HG02642 (cell line): ENCODE measurements at regions not wholly inside any gene's neighbourhood (a gene's known extent, or its start where the extent isn't known, plus 50 kb on each side); places are given as distances from the start of the nearest gene placed in this dataset.
"Not testable (repeated sequence)": the region's sequence is repeated elsewhere in the genome, so short reads cannot be mapped to it uniquely, and the experiment has no call there.

Experiments
- ATAC-seq: cut with Tn5 transposase; IDR thresholded peaks from one replicate; pipeline ENCODE4 v1.9.1; 2021; ENCODE audit warnings: mild to moderate bottlenecking; ENCODE audit not compliant: unreplicated experiment, poor library complexity

- ATAC-seq: no peak
Observed at GRCh38 chr3:197373096-197373495, 74.7 kb upstream of the DLG1 start.

GRCh38 chr3:197372047-197372661 is 73.7 kb upstream of the DLG1 start:
- ATAC-seq: no peak

GRCh38 chr3:197371591-197372046 is 73.2 kb upstream of the DLG1 start:
- no peak for ATAC-seq

- ATAC-seq: no peak
Observed at GRCh38 chr3:197369545-197369944, 71.1 kb upstream of the DLG1 start.

- no peak for ATAC-seq
Observed at GRCh38 chr3:197368821-197369220, 70.4 kb upstream of the DLG1 start.

- ATAC-seq: no peak
Observed at GRCh38 chr3:197368330-197368729, 69.9 kb upstream of the DLG1 start.

DNA sequence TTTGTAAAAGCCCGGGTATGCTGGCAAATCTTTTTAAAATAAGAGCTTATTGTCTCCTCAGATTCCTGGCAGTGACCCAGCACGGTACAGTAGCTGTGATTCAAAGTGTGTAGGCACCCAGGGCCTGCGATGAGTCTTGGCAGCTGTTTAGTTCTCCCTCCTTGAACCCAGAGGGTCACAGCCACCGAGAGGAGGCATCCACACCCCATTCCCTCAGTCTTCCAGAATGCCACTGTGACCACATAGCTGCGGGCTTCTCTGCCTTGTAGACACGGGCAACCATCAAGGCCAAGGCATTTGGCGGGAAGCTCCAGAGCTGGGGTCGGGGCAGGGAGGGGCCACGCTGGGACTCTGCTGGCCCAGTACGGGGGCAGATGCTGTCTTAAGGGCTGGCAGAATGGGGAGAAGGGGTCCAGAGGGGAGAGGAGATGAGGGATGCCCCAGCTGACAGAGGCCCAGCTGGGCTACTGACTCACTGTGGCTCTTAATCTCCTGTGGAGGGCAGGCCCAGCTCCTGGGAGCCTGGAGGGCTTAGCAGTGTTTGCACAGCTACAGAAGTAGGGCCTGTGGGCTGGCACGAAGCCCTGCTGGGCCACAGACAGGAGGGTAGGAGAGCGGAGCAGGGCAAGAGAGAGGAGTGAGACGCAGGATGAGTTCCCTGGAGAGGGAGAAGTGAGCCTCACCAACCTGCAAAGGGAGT is 68.8 kb upstream of the DLG1 start:
- no peak for ATAC-seq

DNA sequence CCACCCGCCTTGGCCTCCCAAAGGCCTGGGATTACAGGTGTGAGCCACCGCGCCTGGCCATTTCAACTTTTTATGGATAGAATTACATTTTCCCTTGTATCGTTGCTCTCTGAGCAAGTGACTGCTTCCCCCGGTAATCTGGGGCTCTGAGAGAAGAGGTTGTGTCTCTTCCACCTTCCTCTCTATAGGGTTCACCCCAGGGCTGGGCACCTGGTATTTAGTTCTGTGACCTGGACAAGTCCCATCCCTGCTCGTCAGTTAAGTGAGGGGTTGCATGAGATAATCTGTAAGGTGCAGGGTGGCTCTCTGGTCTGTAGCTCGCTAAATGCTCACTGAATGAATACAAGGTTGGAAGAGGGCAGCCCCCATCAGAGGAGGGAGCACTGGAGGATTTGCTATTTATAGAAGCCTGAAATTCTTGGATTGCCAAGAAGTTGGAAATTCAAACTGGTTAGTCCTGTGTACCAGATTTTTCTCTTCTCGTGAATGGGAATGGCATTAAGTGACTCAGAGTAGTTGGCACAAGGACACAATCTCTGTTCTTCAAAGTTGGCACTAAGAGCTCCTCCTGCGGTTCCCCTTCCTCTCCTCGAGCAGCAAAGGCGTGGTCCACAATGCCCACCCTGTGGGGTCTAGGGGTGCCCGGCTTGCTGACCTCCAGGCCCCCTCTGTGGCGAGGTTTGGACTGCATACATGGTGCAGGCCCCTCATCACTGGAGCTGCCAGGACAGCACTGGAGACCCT is 68.1 kb upstream of the DLG1 start:
- ATAC-seq: no peak

GRCh38 chr3:197365586-197365985 is 67.2 kb upstream of the DLG1 start:
- no peak for ATAC-seq

GRCh38 chr3:197364410-197365071 is 66.1 kb upstream of the DLG1 start:
- no peak for ATAC-seq

DNA sequence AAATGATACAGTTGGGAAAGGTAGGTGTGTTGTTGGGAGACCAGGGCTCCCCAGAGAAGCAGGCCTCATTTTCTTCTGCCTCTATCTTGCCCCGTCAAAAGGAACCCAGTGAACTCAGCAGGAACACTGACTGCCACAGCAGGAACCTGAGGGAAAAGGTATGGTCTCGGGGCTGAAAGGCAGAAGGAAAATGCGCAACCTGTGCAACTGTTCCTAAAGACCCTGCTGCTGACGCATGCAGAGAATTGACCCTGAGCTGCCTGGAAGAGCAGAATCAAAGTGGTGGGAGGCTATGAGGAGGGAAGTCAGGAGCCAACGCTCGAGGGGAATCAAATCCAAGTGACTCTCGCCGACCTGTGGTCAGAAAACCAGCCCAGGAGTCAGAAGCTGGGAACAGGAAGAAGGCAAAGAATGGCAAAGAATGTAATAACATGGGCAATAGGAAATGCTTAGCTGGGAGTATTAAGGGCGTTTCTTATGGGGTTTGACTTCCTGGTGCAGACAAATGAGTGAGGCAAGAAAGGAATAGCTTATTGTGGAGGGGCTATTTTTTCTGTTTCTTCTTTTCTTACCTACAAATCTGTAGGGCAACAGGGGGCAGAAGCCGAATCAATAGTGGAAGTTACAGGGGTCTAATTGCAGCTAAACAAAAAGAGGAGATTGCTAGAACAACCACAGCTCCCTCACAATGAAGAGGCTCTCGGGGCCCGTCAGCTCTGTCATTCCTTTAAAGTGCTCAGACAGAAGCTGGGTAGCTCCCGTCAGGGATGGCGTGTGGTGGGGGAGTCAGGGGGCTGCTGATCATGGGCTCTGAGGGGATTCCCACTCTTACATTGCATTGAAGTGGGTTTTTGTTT is 65.4 kb upstream of the DLG1 start:
- no peak for ATAC-seq

DNA sequence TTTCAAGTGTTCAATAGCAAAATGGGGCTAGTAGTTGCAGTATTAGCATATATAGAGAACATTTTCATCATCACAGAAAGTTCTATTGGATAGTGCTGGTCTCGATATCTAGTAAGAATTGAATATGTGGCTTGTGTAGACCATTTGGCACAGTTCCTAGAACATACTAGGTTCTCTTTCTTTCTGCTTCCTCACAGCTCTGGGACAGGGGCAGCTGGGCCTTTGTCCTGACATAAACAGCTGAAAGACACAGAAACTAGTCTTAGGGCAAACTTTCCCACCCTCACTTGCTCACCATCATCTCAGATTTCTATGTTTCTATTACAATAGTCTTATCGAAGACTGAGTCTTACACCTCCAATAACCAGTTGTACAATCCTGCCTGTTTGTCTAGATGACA is 63.7 kb upstream of the DLG1 start:
- ATAC-seq: no peak

DNA sequence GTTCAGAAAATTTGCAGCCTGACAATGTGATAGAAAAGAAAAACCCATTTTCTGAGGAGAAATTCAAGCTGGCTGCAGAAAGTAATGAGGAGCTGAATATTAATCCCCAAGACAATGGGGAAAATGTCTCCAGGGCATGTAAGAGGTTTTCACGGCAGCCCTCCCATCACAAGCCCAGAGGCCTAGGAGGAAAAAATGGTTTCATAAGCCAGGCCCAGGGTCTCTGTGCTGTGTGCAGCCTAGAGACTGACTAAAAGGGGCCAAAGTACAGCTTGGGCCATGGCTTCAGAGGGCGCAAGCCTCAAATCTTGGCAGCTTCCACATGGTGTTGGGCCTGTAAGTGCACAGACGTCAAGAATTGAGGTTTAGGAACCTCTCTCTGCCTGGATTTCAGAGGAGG is 61.7 kb upstream of the DLG1 start:
- ATAC-seq: not testable (repeated sequence)

DNA sequence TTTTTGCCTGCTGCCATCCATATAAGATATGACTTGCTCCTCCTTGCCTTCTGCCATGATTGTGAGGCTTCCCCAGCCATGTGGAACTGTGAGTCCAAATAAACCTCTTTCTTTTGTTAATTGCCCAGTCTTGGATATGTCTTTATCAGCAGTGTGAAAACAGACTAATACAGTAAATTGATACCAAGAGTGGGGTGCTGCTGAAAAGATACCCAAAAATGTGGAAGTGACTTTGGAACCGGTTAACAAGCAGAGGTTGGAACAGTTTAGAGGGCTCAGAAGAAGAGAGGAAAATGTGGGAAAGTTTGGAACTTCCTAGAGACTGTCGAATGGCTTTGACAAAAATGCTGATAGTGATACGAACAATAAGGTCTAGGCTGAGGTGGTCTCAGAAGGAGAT is 61.1 kb upstream of the DLG1 start:
- not testable (repeated sequence) for ATAC-seq

DNA sequence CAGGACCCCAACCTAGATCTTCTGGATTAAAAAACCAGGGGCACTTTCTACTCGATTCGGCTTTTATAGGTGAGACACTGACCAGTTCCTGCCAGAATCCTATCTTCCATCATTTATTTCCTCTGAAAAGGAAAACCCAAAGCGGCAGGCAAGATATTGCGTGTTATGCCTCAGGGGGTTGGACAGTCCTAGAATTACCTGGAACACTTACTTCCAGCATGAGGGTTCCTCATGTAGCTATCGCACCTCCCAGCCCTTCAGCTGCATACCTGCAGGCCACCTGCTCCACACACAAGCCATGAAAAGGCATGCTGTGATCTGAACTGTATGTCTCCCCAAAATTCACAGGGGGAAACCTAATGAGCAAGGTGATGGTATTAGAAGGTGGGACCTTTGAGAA is 58.3 kb upstream of the DLG1 start:
- no peak for ATAC-seq

DNA sequence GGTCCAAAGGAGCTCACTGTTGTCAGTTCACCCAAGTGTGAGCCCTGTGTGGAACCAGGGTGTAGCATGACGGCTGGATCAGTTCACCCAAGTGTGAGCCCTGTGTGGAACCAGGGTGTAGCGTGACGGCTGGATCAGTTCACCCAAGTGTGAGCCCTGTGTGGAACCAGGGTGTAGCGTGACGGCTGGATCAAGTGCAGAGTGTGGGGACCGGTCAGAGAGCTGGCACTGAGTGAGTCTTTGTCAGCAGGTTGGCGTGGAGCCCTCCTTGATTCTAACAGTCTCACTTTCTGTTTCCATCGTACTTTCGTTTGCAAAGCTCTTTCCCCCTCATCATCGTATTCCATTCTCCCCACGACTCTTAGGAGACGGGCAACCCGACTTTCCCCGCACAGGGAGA is 57.9 kb upstream of the DLG1 start:
- no peak for ATAC-seq

- no peak for ATAC-seq
Observed at GRCh38 chr3:197355713-197356112, 57.3 kb upstream of the DLG1 start.

- no peak for ATAC-seq
Observed at GRCh38 chr3:197354568-197355001, 56.2 kb upstream of the DLG1 start.

- ATAC-seq: no peak
Observed at GRCh38 chr3:197353867-197354567, 55.6 kb upstream of the DLG1 start.
